ENCODE measurements at regions not wholly inside any gene's neighbourhood (a gene's known extent, or its start where the extent isn't known, plus 50 kb on each side); places are given as distances from the start of the nearest gene placed in this dataset.
"Not testable (repeated sequence)": the region's sequence is repeated elsewhere in the genome, so short reads cannot be mapped to it uniquely, and the experiment has no call there.

- TF ChIP-seq POLR2AphosphoS5 (IDR thresholded peaks at IDR 0.05; ENCODE audit: low read depth, low read length) (no peak), POLR2A (IDR thresholded peaks at IDR 0.05; ENCODE audit: low read depth, low read length) (no peak)
- FAIRE-seq (no peak), DNase-seq (ENCODE audit: insufficient read length) (no peak)
These were observed 131.1 kb downstream of the MTERF1 start for GRCh38 chr7:91749418-91749817.

DNA sequence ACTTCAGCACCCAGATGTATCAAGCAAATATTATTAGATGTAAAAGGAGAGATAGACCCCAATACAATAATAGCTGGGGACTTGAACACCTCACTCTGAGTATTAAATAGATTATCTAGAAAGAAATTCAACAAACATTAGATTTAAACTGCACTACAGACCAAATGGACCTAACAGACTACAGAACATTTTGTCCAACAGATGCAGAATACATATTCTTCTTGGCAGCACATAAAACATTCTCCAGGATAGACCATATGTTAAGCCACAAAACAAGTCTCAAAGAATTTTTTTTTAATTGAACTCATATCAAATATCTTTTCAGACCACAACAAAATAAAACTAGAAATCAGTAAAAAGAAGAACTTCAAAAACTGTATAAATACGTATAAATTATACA lies 130.4 kb downstream of the MTERF1 start:
- TF ChIP-seq POLR2AphosphoS5 (IDR thresholded peaks at IDR 0.05; ENCODE audit: low read depth, low read length) (no peak), POLR2A (IDR thresholded peaks at IDR 0.05; ENCODE audit: low read depth, low read length) (no peak), TAF1 (IDR thresholded peaks at IDR 0.05; ENCODE audit: borderline replicate concordance, low read depth, low read length) (no peak)
- FAIRE-seq (no peak), DNase-seq (ENCODE audit: insufficient read length) (no peak)

DNA sequence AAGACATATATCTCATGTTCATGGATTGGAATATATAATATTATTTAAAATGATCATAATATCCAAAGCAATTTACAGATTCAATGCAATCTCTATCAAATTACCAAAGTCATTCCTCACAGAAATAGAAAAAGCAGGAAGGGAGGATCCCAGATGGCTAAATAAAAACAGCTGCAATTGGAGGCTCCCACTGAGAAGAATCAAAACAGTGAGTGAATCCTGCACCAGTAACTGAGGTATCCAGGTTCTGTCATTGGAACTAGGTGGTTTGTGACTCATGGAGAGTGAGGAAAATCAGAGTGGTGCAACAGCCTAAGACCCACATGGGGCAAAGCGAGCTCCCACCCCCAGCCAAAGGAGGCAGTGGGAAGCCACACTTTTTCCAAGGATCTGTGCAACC lies 128.4 kb downstream of the MTERF1 start:
- DNase-seq (ENCODE audit: insufficient read length) (no peak), FAIRE-seq (no peak)
- TF ChIP-seq TAF1 (IDR thresholded peaks at IDR 0.05; ENCODE audit: borderline replicate concordance, low read depth, low read length) = no peak
- no peak for TF ChIP-seq POLR2A (IDR thresholded peaks at IDR 0.05; ENCODE audit: low read depth, low read length)
- TF ChIP-seq POLR2AphosphoS5 (IDR thresholded peaks at IDR 0.05; ENCODE audit: low read depth, low read length) = no peak

DNA sequence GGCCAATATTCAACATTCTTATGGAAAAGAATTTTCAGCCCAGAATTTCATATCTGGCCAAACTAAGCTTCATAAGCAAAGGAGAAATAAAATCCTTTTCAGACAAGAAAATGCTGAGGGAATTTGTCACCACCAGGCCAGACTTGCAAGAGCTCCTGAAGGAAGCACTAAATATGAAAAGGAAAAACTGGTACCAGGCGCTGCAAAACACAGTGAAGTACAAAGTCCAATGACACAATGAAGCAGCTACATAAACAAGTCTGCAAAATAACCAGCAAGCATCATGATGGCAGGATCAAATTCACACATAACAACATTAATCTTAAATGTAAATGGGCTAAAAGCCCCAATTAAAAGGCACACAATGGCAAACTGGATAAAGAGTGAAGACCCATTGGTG lies 126.2 kb downstream of the MTERF1 start:
- not testable (repeated sequence) for FAIRE-seq; DNase-seq (ENCODE audit: insufficient read length)

GRCh38 chr7:91755121-91755520 lies 125.4 kb downstream of the MTERF1 start:
- DNase-seq (ENCODE audit: insufficient read length); FAIRE-seq: not testable (repeated sequence)

DNA sequence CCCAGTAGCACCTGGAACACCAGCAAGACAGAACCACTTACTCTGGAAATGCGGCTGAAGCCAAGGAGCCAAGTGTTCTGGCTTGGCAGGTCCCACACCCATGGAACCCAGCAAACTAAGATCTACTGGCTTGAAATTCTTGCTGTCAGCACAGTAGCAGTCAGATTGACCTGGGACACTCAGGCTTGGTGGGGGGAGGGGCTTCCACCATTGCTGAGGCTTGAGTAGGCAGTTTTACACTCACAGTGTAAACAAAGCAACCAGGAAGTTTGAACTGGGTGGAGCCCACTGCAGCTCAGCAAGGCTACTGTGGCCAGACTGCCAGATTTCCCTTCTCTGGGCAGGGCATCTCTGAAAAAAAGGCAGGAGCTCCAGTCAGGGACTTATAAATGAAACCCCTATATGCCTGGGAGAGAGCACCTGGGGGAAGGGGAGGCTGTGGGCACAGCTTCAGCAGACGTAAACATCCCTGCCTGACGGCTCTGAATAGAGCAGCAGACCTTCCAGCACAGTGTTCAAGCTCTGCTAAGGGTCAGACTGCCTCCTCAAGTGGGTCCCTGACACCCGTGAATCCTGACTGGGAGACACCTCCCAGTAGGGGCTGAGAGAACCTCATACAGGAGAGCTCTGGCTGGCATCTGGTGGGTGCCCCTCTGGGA lies 121.2 kb downstream of the MTERF1 start:
- TF ChIP-seq TAF1 (IDR thresholded peaks at IDR 0.05; ENCODE audit: borderline replicate concordance, low read depth, low read length) (no peak), POLR2A (IDR thresholded peaks at IDR 0.05; ENCODE audit: low read depth, low read length) (no peak), POLR2AphosphoS5 (IDR thresholded peaks at IDR 0.05; ENCODE audit: low read depth, low read length) (no peak)
- FAIRE-seq (no peak), DNase-seq (ENCODE audit: insufficient read length) (no peak)

DNA sequence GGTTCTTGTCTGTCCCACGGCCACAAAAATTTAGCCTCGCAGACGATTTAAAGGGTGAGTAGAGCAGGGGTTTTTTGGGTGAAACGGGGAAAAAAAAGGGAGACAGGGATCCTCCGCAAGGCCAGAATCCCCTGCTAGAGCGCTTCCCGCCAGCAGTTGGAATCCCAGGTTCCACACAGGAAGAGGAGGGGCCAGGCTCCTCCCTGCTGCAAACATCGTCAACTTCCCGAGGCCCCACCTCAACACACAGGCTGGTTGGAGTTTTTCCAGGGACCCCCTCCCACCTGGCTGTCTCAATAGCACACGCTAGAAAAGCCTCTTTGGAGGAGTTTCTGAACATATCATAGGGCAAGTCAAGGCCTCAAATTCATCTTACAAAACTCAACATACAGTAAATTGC lies 112.7 kb downstream of the MTERF1 start:
- no peak for DNase-seq (ENCODE audit: insufficient read length)
- no peak for FAIRE-seq

GRCh38 chr7:91771394-91771793 lies 109.1 kb downstream of the MTERF1 start:
- FAIRE-seq = no peak
- DNase-seq (ENCODE audit: insufficient read length) = no peak

More for the DNA sequence above, 112.7 kb downstream of the MTERF1 start:
- TF ChIP-seq TAF1 (IDR thresholded peaks at IDR 0.05; ENCODE audit: borderline replicate concordance, low read depth, low read length) (no peak), POLR2AphosphoS5 (IDR thresholded peaks at IDR 0.05; ENCODE audit: low read depth, low read length) (no peak), POLR2A (IDR thresholded peaks at IDR 0.05; ENCODE audit: low read depth, low read length) (no peak)

DNA sequence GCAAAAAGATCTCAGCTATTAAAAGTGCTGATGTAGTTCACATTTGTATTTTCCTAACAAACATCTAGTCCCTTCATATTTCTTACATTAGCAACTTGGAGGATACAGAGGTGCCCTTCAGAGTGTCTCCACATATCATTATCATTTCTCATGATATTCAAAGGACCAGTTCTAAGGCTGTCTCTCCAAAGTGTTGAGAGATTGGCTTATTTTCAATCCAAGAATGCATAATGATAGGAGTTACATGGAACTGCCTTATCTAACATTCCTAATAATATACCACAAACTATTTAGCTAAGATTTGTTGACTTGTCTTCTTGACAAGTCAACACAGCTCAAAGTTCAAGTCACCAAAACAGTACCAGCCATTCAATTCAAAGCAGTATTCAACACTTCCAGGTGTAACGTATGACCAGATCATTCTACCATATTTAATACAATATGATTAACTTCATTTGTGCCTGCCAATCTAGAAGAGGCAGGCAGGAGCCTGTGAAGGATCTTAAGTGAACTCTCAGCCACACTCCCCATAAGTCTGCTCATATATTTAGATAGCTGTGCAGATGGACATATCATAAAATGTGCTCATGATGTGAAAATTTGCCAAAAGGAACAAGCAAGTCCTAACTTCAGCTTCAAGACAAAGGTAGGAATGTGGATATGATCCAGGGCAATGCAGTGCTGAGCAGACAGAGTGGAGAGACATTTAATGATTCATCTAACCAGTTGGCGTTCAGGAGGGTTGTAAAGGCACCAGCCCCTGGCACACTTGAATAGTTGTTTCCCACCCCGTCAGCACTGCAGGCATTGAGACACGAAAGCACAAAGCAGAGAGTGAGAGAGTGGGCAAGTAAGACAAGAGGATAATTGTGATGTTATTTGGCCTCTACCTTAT lies 108.3 kb downstream of the MTERF1 start:
- no peak for FAIRE-seq
- TF ChIP-seq TAF1 (IDR thresholded peaks at IDR 0.05; ENCODE audit: borderline replicate concordance, low read depth, low read length) (no peak), POLR2A (IDR thresholded peaks at IDR 0.05; ENCODE audit: low read depth, low read length) (no peak), POLR2AphosphoS5 (IDR thresholded peaks at IDR 0.05; ENCODE audit: low read depth, low read length) (no peak)
- DNase-seq (ENCODE audit: insufficient read length) = no peak

More at GRCh38 chr7:91771394-91771793, 109.1 kb downstream of the MTERF1 start:
- no peak for TF ChIP-seq POLR2A (IDR thresholded peaks at IDR 0.05; ENCODE audit: low read depth, low read length)
- no peak for TF ChIP-seq TAF1 (IDR thresholded peaks at IDR 0.05; ENCODE audit: borderline replicate concordance, low read depth, low read length)
- TF ChIP-seq POLR2AphosphoS5 (IDR thresholded peaks at IDR 0.05; ENCODE audit: low read depth, low read length) = no peak

DNA sequence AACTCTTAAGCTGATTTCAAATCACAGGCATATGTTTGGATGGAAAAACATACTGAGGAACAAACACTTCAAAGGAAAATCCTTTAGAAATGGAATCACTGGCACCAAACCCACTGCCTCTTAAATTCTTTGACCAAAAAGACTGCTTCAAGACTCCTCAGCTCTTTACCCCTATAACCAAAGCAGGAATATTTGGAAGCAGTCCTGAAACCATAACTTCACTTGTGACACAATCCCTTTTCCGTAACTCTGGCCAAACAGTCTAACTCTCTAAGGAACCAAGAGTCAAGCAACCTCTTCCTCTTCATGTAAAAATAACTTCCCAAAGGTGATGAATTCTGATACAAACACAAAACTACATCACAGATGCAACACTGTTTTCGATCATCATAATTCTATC lies 104.3 kb downstream of the MTERF1 start:
- FAIRE-seq (no peak), DNase-seq (ENCODE audit: insufficient read length) (no peak)
- TF ChIP-seq POLR2A (IDR thresholded peaks at IDR 0.05; ENCODE audit: low read depth, low read length) (no peak), POLR2AphosphoS5 (IDR thresholded peaks at IDR 0.05; ENCODE audit: low read depth, low read length) (no peak), TAF1 (IDR thresholded peaks at IDR 0.05; ENCODE audit: borderline replicate concordance, low read depth, low read length) (no peak)

GRCh38 chr7:91777522-91777921 lies 103.0 kb downstream of the MTERF1 start:
- no peak for FAIRE-seq
- no peak for TF ChIP-seq POLR2AphosphoS5 (IDR thresholded peaks at IDR 0.05; ENCODE audit: low read depth, low read length)
- no peak for TF ChIP-seq POLR2A (IDR thresholded peaks at IDR 0.05; ENCODE audit: low read depth, low read length)
- no peak for TF ChIP-seq TAF1 (IDR thresholded peaks at IDR 0.05; ENCODE audit: borderline replicate concordance, low read depth, low read length)
- no peak for DNase-seq (ENCODE audit: insufficient read length)

GRCh38 chr7:91778416-91778815 lies 102.1 kb downstream of the MTERF1 start:
- TF ChIP-seq TAF1 (IDR thresholded peaks at IDR 0.05; ENCODE audit: borderline replicate concordance, low read depth, low read length) (no peak), POLR2A (IDR thresholded peaks at IDR 0.05; ENCODE audit: low read depth, low read length) (no peak), POLR2AphosphoS5 (IDR thresholded peaks at IDR 0.05; ENCODE audit: low read depth, low read length) (no peak)
- FAIRE-seq (no peak), DNase-seq (ENCODE audit: insufficient read length) (no peak)

Measured in GM12892 (cell line).